Parathyroid adenoma (tissue), 2 donors: ENCODE measurements at regions not wholly inside any gene's neighbourhood (a gene's known extent, or its start where the extent isn't known, plus 50 kb on each side); places are given as distances from the start of the nearest gene placed in this dataset.

Experiments used
- H2AFZ ChIP-seq: fragments of 300-600 bp; sonication (generic); one replicate; pipeline ENCODE4 v1.7.0; 2017; ENCODE audit warnings: antibody characterized with exemption, mild to moderate bottlenecking
- H3K27ac ChIP-seq: fragments of 300-600 bp; sonication (generic); one replicate; pipeline ENCODE4 v1.7.0; 2017
- H3K27me3 ChIP-seq: fragments of 300-600 bp; sonication (generic); one replicate; pipeline ENCODE4 v1.7.0; 2017; ENCODE audit warnings: low read length; ENCODE audit not compliant: control insufficient read depth, insufficient read depth
- H3K36me3 ChIP-seq: fragments of 300-600 bp; sonication (generic); one replicate; pipeline ENCODE4 v1.7.0; 2017; ENCODE audit warnings: low read length; ENCODE audit not compliant: control insufficient read depth, insufficient read depth
- H3K4me1 ChIP-seq: fragments of 300-600 bp; sonication (generic); one replicate; pipeline ENCODE4 v1.7.0; 2017; ENCODE audit warnings: control low read depth
- H3K4me2 ChIP-seq: fragments of 300-600 bp; sonication (generic); one replicate; pipeline ENCODE4 v1.7.0; 2017; ENCODE audit warnings: low read length
- H3K4me3 ChIP-seq: fragments of 300-600 bp; sonication (generic); one replicate; pipeline ENCODE4 v1.7.0; 2017; ENCODE audit warnings: low read depth, low read length
- H3K79me2 ChIP-seq: fragments of 300-600 bp; sonication (generic); one replicate; pipeline ENCODE4 v1.7.0; 2017; ENCODE audit warnings: control low read depth
- H3K9ac ChIP-seq: fragments of 300-600 bp; sonication (generic); one replicate; pipeline ENCODE4 v1.7.0; 2017; ENCODE audit warnings: mild to moderate bottlenecking
- H3K9me3 ChIP-seq: fragments of 300-600 bp; sonication (generic); one replicate; pipeline ENCODE4 v1.7.0; 2017; ENCODE audit warnings: low read length; ENCODE audit not compliant: control insufficient read depth
- CTCF ChIP-seq: fragments of 300-600 bp; sonication (generic); IDR thresholded peaks from one replicate; pipeline ENCODE4 v1.7.0; 2017; ENCODE audit warnings: antibody characterized with exemption, mild to moderate bottlenecking
- donor health status: primary hyperparathyroidism.

DNA sequence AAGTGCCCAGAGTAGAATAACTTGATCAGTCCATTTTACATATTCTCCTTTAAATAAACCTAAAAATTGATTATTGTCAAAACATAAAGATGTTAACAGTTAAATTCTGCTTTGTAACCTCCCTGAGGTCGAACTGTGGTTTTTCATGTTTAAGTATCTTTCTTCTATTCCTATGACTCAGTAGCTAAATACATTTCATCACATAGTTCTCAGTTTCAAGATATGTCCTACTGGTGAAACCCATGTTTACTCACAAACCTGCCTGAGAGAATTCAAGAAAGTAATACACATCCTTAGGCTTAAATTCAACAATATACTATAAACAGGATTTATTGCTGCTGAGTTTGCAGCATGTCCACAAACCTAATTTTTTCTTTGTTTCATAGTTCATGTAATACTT, 692.9 kb downstream of the ZPLD1 start:
- no peak for TF ChIP-seq CTCF
- Histone ChIP-seq H3K36me3 (no peaks in the 10 kb centered on the region), H3K79me2 (no peaks in the 10 kb centered on the region), H3K9ac (no peak overlapping the region), H3K4me1 (no peaks in the 10 kb centered on the region), H3K27me3 (no peaks in the 10 kb centered on the region), H2AFZ (no peak overlapping the region), H3K4me2 (no peak overlapping the region), H3K27ac (no peak overlapping the region), H3K9me3 (no peaks in the 10 kb centered on the region), H3K4me3 (no peak overlapping the region)

- Histone ChIP-seq H3K9me3 (no peaks in the 10 kb centered on the region), H3K9ac (no peak overlapping the region), H3K36me3 (no peaks in the 10 kb centered on the region), H3K4me3 (no peak overlapping the region), H3K4me2 (no peak overlapping the region), H2AFZ (no peak overlapping the region), H3K27me3 (no peaks in the 10 kb centered on the region), H3K79me2 (no peaks in the 10 kb centered on the region), H3K27ac (no peak overlapping the region), H3K4me1 (no peaks in the 10 kb centered on the region)
- TF ChIP-seq CTCF: no peak
Observed at GRCh38 chr3:103134023-103134724, 699.4 kb downstream of the ZPLD1 start.

DNA sequence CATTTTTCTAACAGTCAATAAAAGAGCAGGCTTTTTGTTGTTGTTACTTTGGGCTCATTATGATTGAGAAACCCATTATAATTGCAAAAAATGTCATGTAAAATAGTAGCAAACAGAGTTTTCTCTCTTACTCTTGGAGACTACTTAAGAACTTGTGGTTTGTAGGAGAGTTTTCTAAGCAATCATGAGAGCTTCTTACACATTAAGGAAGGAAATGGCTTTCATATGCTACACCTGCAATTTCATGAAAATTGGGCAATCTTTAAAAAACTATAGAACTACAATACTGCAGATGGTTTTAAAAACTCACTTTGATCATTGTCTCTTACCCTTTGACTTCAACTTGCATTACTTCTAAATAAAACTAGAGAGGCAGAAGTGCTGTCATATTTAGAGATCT, 701.8 kb downstream of the ZPLD1 start:
- H3K79me2 ChIP-seq: no peaks in the 10 kb centered on the region
- no peaks in the 10 kb centered on the region for H3K9me3 ChIP-seq
- no peaks in the 10 kb centered on the region for H3K27me3 ChIP-seq
- no peak overlapping the region for H2AFZ ChIP-seq
- H3K4me1 ChIP-seq: no peaks in the 10 kb centered on the region
- no peak overlapping the region for H3K4me3 ChIP-seq
- H3K9ac ChIP-seq: no peak overlapping the region
- H3K4me2 ChIP-seq: no peak overlapping the region
- no peak for TF ChIP-seq CTCF
- no peaks in the 10 kb centered on the region for H3K36me3 ChIP-seq
- no peak overlapping the region for H3K27ac ChIP-seq

DNA sequence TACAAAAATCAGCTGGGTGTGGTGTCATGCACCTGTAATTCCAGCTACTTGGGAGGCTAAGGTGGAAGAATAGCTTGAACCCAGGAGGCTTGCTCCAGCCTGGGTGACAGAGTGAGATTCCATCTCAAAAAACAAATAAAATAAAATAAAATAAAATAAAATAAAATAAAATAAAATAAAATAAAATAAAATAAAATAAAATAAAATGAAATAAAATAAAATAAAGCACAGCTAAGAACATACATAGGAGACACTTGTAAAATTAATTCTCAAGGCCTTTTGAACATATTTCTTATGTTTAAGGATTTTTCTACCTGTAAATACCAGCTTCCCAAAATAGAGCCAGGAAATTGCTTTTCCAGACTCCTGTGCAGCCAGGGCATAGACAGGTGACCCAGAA, 703.0 kb downstream of the ZPLD1 start:
- Histone ChIP-seq H3K9ac (no peak overlapping the region), H3K36me3 (no peaks in the 10 kb centered on the region), H2AFZ (no peak overlapping the region), H3K27me3 (no peaks in the 10 kb centered on the region), H3K4me1 (no peaks in the 10 kb centered on the region), H3K9me3 (no peaks in the 10 kb centered on the region), H3K4me2 (no peak overlapping the region), H3K27ac (no peak overlapping the region), H3K4me3 (no peak overlapping the region), H3K79me2 (no peaks in the 10 kb centered on the region)
- TF ChIP-seq CTCF: no peak

- Histone ChIP-seq H3K36me3 (no peaks in the 10 kb centered on the region), H3K27ac (no peak overlapping the region), H3K9ac (no peak overlapping the region), H3K4me1 (no peaks in the 10 kb centered on the region), H3K9me3 (no peaks in the 10 kb centered on the region), H3K4me3 (no peak overlapping the region), H2AFZ (no peak overlapping the region), H3K4me2 (no peak overlapping the region), H3K27me3 (no peaks in the 10 kb centered on the region), H3K79me2 (no peaks in the 10 kb centered on the region)
- no peak for TF ChIP-seq CTCF
Observed at GRCh38 chr3:103158183-103158582, 723.4 kb downstream of the ZPLD1 start.
